HG03095 (cell line): ENCODE measurements at regions not wholly inside any gene's neighbourhood (a gene's known extent, or its start where the extent isn't known, plus 50 kb on each side); places are given as distances from the start of the nearest gene placed in this dataset.
"Not testable (repeated sequence)": the region's sequence is repeated elsewhere in the genome, so short reads cannot be mapped to it uniquely, and the experiment has no call there.

Experiments used
- ATAC-seq: cut with Tn5 transposase; IDR thresholded peaks from one replicate; pipeline ENCODE4 v1.9.1; 2021; ENCODE audit warnings: moderate library complexity; ENCODE audit not compliant: unreplicated experiment

- ATAC-seq, result no peak
Measured at GRCh38 chr2:144936442-144936841, 416.5 kb upstream of the ZEB2 start.

- no peak for ATAC-seq
Measured at GRCh38 chr2:144935736-144936135, 415.8 kb upstream of the ZEB2 start.

GRCh38 chr2:144935191-144935590, 415.3 kb upstream of the ZEB2 start:
- ATAC-seq, result no peak

GRCh38 chr2:144931960-144932359, 412.0 kb upstream of the ZEB2 start:
- ATAC-seq, result no peak

GRCh38 chr2:144931480-144931879, 411.6 kb upstream of the ZEB2 start:
- ATAC-seq, result no peak

GRCh38 chr2:144927429-144927828, 407.5 kb upstream of the ZEB2 start:
- no peak for ATAC-seq

- ATAC-seq, result no peak
Measured at GRCh38 chr2:144925886-144926285, 406.0 kb upstream of the ZEB2 start.

GRCh38 chr2:144924827-144925226, 404.9 kb upstream of the ZEB2 start:
- ATAC-seq, result no peak

- no peak for ATAC-seq
Measured at GRCh38 chr2:144922519-144922918, 402.6 kb upstream of the ZEB2 start.

- no peak for ATAC-seq
Measured at GRCh38 chr2:144920755-144921530, 401.0 kb upstream of the ZEB2 start.

- no peak for ATAC-seq
Measured at GRCh38 chr2:144914622-144915318, 394.9 kb upstream of the ZEB2 start.

GRCh38 chr2:144914113-144914512, 394.2 kb upstream of the ZEB2 start:
- ATAC-seq, result no peak

GRCh38 chr2:144912206-144912605, 392.3 kb upstream of the ZEB2 start:
- ATAC-seq, result no peak

GRCh38 chr2:144905956-144906355, 386.0 kb upstream of the ZEB2 start:
- no peak for ATAC-seq

GRCh38 chr2:144904612-144905011, 384.7 kb upstream of the ZEB2 start:
- no peak for ATAC-seq

- ATAC-seq, result not testable (repeated sequence)
Measured at GRCh38 chr2:144903045-144903444, 383.1 kb upstream of the ZEB2 start.

- not testable (repeated sequence) for ATAC-seq
Measured at GRCh38 chr2:144901386-144901785, 381.5 kb upstream of the ZEB2 start.

GRCh38 chr2:144896341-144896740, 376.4 kb upstream of the ZEB2 start:
- no peak for ATAC-seq

- ATAC-seq, result no peak
Measured at GRCh38 chr2:144894612-144895599, 375.0 kb upstream of the ZEB2 start.

GRCh38 chr2:144893464-144893863, 373.5 kb upstream of the ZEB2 start:
- no peak for ATAC-seq

- no peak for ATAC-seq
Measured at GRCh38 chr2:144890828-144891227, 370.9 kb upstream of the ZEB2 start.
